A549 (cell line): ENCODE measurements at regions not wholly inside any gene's neighbourhood (a gene's known extent, or its start where the extent isn't known, plus 50 kb on each side); places are given as distances from the start of the nearest gene placed in this dataset.

Experiments
- ATAC-seq, 2 experiments: fragments of 200-7000 bp in 1 of 2; fragments of >200 bp in 1 of 2; cut with Nextera tagmentation in 1 of 2; cut with Tn5 transposase in 1 of 2; 3 replicates each; pipeline versions ENCODE4 v1.8.0 to v1.9.1; 2018 to 2020; ENCODE audit warnings: mild to moderate bottlenecking in 1 of 2, moderate library complexity in 1 of 2
- CTCF ChIA-PET: fragments of 300-600 bp; sonication (Branson Sonifier 250); formaldehyde crosslinking; extraction: SDS; loops from one replicate; lab custom pipeline; 2021; ENCODE audit warnings: antibody characterized with exemption, inconsistent platforms; lab: Yijun Ruan, JAX
- POLR2A ChIA-PET: fragments of 350-600 bp; formaldehyde crosslinking; extraction: SDS; loops from one replicate; lab custom pipeline; 2021; ENCODE audit warnings: antibody characterized with exemption, inconsistent platforms; lab: Yijun Ruan, JAX
- DNase-seq, 2 experiments: peaks; one replicate each; pipeline versions ENCODE4 v3.0.0 to v3.0.0-alpha.2; 2011 to 2016; ENCODE audit warnings: low read depth in 1 of 2, low spot score in 1 of 2
- FAIRE-seq: peaks from 2 replicates; lab custom pipeline; 2011; peaks lifted over from hg19 to GRCh38; lab: Jason Lieb, UNC
- H3K27ac ChIP-seq, 2 experiments: fragments of >200 bp; sonication (Bioruptor Twin); formaldehyde crosslinking; 3 replicates each; pipeline ENCODE4 v1.5.1; 2016 to 2017
- H3K4me1 ChIP-seq: fragments of >200 bp; sonication (Bioruptor Twin); formaldehyde crosslinking; 3 replicates; pipeline ENCODE4 v1.6.1; 2016
- H3K4me2 ChIP-seq: fragments of >200 bp; sonication (Bioruptor Twin); formaldehyde crosslinking; 3 replicates; pipeline ENCODE4 v1.6.1; 2016
- H3K4me3 ChIP-seq: fragments of >200 bp; sonication (Bioruptor Twin); formaldehyde crosslinking; 3 replicates; pipeline ENCODE4 v1.5.1; 2016
- H3K9me3 ChIP-seq: fragments of >200 bp; sonication (Bioruptor Twin); formaldehyde crosslinking; 3 replicates; pipeline ENCODE4 v1.6.1; 2016
- CBX2 ChIP-seq: fragments of 200-600 bp; sonication (generic); IDR thresholded peaks from 2 replicates; pipeline ENCODE4 v1.6.1; 2016; ENCODE audit warnings: low read depth, mild to moderate bottlenecking, borderline replicate concordance
- FOSB ChIP-seq: fragments of 250-450 bp; sonication (Bioruptor Pico); IDR thresholded peaks from 2 replicates; pipeline ENCODE4 v1.5.0; 2020; ENCODE audit warnings: mild to moderate bottlenecking, moderate library complexity
- GATA3 ChIP-seq: IDR thresholded peaks from 2 replicates; pipeline ENCODE4 v1.6.1; 2012; ENCODE audit warnings: borderline replicate concordance
- JUNB ChIP-seq: fragments of >200 bp; sonication (Bioruptor Twin); formaldehyde crosslinking; IDR thresholded peaks from 2 replicates; pipeline ENCODE4 v1.6.1; 2016
- KDM1A ChIP-seq: fragments of 200-600 bp; sonication (generic); IDR thresholded peaks from 2 replicates; pipeline ENCODE4 v1.6.1; 2016; ENCODE audit warnings: low read depth, mild to moderate bottlenecking
- MAFK ChIP-seq: fragments of 450-650 bp; IDR thresholded peaks from 2 replicates; pipeline ENCODE4 v1.6.1; 2014; ENCODE audit not compliant: partially characterized antibody
- NPAS2 ChIP-seq: fragments of 250-450 bp; sonication (Bioruptor Pico); IDR thresholded peaks from 2 replicates; pipeline ENCODE4 v1.8.0; 2022; ENCODE audit warnings: mild to moderate bottlenecking, moderate library complexity, borderline replicate concordance
- PHF8 ChIP-seq: fragments of 200-600 bp; sonication (generic); IDR thresholded peaks from 2 replicates; pipeline ENCODE4 v1.6.1; 2016; ENCODE audit warnings: low read depth, mild to moderate bottlenecking, antibody characterized with exemption, moderate library complexity, borderline replicate concordance
- POLR2AphosphoS2 ChIP-seq: conservative IDR thresholded peaks from 2 replicates; pipeline ENCODE4 v1.6.1; 2012; ENCODE audit warnings: low read length, improper control_type of control experiment, inconsistent platforms
- RAD21 ChIP-seq, 2 experiments: fragments of >200 bp in 1 of 2; sonication (Bioruptor Twin) in 1 of 2; formaldehyde crosslinking in 1 of 2; IDR thresholded peaks in 1 of 2; conservative IDR thresholded peaks in 1 of 2; 2 replicates in 1 of 2; 3 replicates in 1 of 2; pipeline ENCODE4 v1.6.1; 2012 to 2018; ENCODE audit warnings: inconsistent platforms in 1 of 2
- RCOR1 ChIP-seq: fragments of 150-350 bp; IDR thresholded peaks from 2 replicates; pipeline ENCODE4 v1.6.1; 2014; ENCODE audit warnings: antibody characterized with exemption, low read length, low read depth
- SMC3 ChIP-seq: fragments of >200 bp; sonication (Bioruptor Twin); formaldehyde crosslinking; IDR thresholded peaks from 3 replicates; pipeline ENCODE4 v1.6.1; 2018; ENCODE audit warnings: inconsistent platforms
- USF2 ChIP-seq: fragments of 450-650 bp; IDR thresholded peaks from 2 replicates; pipeline ENCODE4 v1.6.1; 2014; ENCODE audit warnings: antibody characterized with exemption
- ZC3H11A ChIP-seq: fragments of 450-650 bp; IDR thresholded peaks from 2 replicates; pipeline ENCODE4 v1.6.1; 2014; ENCODE audit warnings: antibody characterized with exemption, mild to moderate bottlenecking
- ZSCAN20 ChIP-seq: fragments of 250-450 bp; sonication (Bioruptor Pico); IDR thresholded peaks from 2 replicates; pipeline ENCODE4 v1.8.0; 2022; ENCODE audit warnings: mild to moderate bottlenecking, moderate library complexity
- whole genome bisulfite sequencing: methylation state at CpG from one replicate; pipeline ENCODE4 v1.1.6; 2017; ENCODE audit errors: missing lambda C conversion rate; 5-methylcytosine and 5-hydroxymethylcytosine counted together
- TF ChIP-seq, protein P1 (sequence below): fragments of >200 bp; sonication (Bioruptor Twin); formaldehyde crosslinking; IDR thresholded peaks from 2 replicates; pipeline ENCODE4 v1.6.1; 2016

GRCh38 chr4:173769568-173769967, 239.5 kb upstream of the HAND2 start:
- Histone ChIP-seq H3K4me1 (no peaks in the 10 kb centered on the region), H3K27ac (no peak overlapping the region), H3K9me3 (no peaks in the 10 kb centered on the region), H3K4me2 (no peak overlapping the region), H3K4me3 (no peak overlapping the region)
- ATAC-seq = no peak
- FAIRE-seq = no peak
- WGBS = 71% methylated on average over 1 of the region's 1 CpG
- TF ChIP-seq PHF8 (no peak), RCOR1 (no peak), KDM1A (no peak), ZC3H11A (no peak)
- TF ChIP-seq, protein P1, sequence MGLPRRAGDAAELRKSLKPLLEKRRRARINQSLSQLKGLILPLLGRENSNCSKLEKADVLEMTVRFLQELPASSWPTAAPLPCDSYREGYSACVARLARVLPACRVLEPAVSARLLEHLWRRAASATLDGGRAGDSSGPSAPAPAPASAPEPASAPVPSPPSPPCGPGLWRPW = no peak
- ChIA-PET CTCF (no interaction called here), POLR2A (no interaction called here)
- DNase-seq = no peak

DNA sequence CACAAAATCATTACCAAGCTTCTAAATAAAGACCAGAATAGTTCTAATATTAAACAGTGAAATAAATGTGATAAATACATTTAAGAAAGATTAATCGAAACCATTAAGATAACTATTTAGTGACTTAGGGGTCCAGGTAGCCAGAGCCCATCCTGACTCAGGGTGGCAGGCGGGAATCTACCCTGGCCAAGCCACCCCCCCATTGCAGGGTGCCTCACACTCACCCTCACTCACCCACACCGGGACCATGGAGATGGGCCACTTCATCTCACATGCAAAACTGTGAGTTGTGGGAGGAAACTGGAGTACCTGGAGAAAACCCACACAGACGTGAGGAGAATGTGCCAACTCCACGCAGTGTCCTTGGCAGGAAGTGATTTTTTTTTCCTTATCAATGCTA, 237.6 kb upstream of the HAND2 start:
- TF ChIP-seq JUNB = no peak
- TF ChIP-seq FOSB (CRISPR knock-in tag) = no peak
- TF ChIP-seq KDM1A = no peak
- TF ChIP-seq MAFK = no peak
- no peak for TF ChIP-seq RAD21 (conservative IDR thresholded peaks at IDR 0.05 in 1 of 2, IDR thresholded peaks at IDR 0.05 in 1 of 2)
- no peak for TF ChIP-seq CBX2
- TF ChIP-seq ZSCAN20 (CRISPR knock-in tag) = no peak
- WGBS = 69% methylated on average over 5 of the region's 5 CpGs
- CTCF ChIA-PET = no interaction called here
- H3K4me1 ChIP-seq = no peaks in the 10 kb centered on the region
- no peak overlapping the region for H3K27ac ChIP-seq
- no peak for ATAC-seq
- H3K9me3 ChIP-seq = no peaks in the 10 kb centered on the region
- H3K4me3 ChIP-seq = no peak overlapping the region
- FAIRE-seq = no peak
- no peak overlapping the region for H3K4me2 ChIP-seq
- DNase-seq = no peak
- POLR2A ChIA-PET = no interaction called here

DNA sequence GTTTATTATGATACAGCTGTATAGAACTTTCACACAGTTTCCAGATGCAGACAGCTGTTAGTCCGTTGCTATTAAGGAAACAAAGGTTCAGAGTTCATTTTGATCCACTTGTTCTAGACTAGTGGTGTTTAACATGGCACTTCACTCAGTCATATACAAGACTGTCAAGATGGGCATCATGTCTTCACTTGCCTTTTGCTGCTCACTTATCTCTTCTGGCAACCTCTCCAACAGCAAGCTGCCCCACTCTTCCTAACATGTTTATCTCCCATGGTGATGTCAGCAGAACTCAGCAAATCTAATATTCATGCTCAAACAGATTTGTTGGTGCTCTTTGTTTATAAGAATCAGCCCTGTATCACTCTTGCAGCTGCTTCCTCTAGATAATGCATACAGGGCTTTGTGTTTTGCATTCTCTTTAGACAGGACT, 236.2 kb upstream of the HAND2 start:
- FAIRE-seq = no peak
- ChIA-PET CTCF (interaction anchor here (0.7 kb wide), 1 partner anchor 177 kb away, joined by 3 read pairs; no protein-coding TSS in a partner anchor), POLR2A (no interaction called here)
- 0% methylated on average over 1 of the region's 1 CpG for WGBS
- DNase-seq = no peak
- H3K4me3 ChIP-seq = no peak overlapping the region
- no peaks in the 10 kb centered on the region for H3K4me1 ChIP-seq
- no peak overlapping the region for H3K4me2 ChIP-seq
- no peaks in the 10 kb centered on the region for H3K9me3 ChIP-seq
- H3K27ac ChIP-seq = no peak overlapping the region
- no peak for TF ChIP-seq NPAS2 (CRISPR knock-in tag)
- no peak for ATAC-seq

- no peak for ATAC-seq
- H3K9me3 ChIP-seq = no peaks in the 10 kb centered on the region
- no peak overlapping the region for H3K4me3 ChIP-seq
- H3K4me2 ChIP-seq = no peak overlapping the region
- no peaks in the 10 kb centered on the region for H3K4me1 ChIP-seq
- FAIRE-seq = no peak
- CTCF ChIA-PET = interaction anchor here (0.7 kb wide), 1 partner anchor 177 kb away, joined by 3 read pairs; no protein-coding TSS in a partner anchor
- DNase-seq = no peak
- no peak for TF ChIP-seq SMC3
- TF ChIP-seq POLR2AphosphoS2 = no peak
- H3K27ac ChIP-seq = no peak overlapping the region
- WGBS = 73% methylated on average over 4 of the region's 4 CpGs
- POLR2A ChIA-PET = no interaction called here
These were observed 235.7 kb upstream of the HAND2 start for GRCh38 chr4:173765751-173766150.

GRCh38 chr4:173763389-173763788, 233.4 kb upstream of the HAND2 start:
- TF ChIP-seq ZC3H11A (no peak), USF2 (no peak), GATA3 (no peak)
- ChIA-PET CTCF (no interaction called here), POLR2A (no interaction called here)
- H3K4me1 ChIP-seq = no peaks in the 10 kb centered on the region
- no peak overlapping the region for H3K27ac ChIP-seq
- H3K9me3 ChIP-seq = no peaks in the 10 kb centered on the region
- H3K4me2 ChIP-seq = no peak overlapping the region
- ATAC-seq = no peak
- DNase-seq = no peak
- no peak for FAIRE-seq
- H3K4me3 ChIP-seq = no peak overlapping the region
- 41% methylated on average over 4 of the region's 4 CpGs for WGBS
